ENCODE measurements at regions not wholly inside any gene's neighbourhood (a gene's known extent, or its start where the extent isn't known, plus 50 kb on each side); places are given as distances from the start of the nearest gene placed in this dataset.

- no peak for TF ChIP-seq EP300 (IDR thresholded peaks at IDR 0.05; ENCODE audit: borderline replicate concordance in 1 of 2, low read depth in 1 of 2, low read length in 1 of 2)
- TF ChIP-seq RFX5 (IDR thresholded peaks at IDR 0.05; ENCODE audit: low read length) = no peak
- no peak for TF ChIP-seq NRF1 (IDR thresholded peaks at IDR 0.05; ENCODE audit: low read depth, low read length)
Measured at GRCh38 chrX:41001327-41001726, 83.9 kb upstream of the USP9X start (continued).

DNA sequence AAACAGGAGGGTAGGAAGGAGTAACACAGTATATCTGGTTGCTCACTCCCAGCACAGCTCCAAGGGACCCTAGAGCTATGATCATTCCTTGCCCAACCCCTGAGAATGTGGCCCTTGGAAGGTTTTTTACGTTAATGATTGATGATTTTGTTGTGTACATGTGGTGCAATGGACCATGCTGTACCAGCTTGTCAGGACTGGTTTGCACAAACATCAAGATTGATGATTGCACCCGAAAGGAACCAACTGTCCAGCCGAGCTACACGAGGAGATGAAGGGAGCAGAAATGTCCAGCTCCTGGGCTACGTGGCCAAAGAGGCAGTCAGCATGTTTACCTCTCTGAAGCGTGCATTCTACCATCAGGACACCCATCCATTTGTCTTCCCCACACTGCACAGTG lies 83.2 kb upstream of the USP9X start:
- no peak for DNase-seq
- no peaks in the 10 kb centered on the region for H3K9me3 ChIP-seq
- ChIA-PET CTCF (no interaction called here), POLR2A (interaction anchor here (0.9 kb wide), 1 partner anchor 9 kb away, joined by 3 read pairs; no protein-coding TSS in a partner anchor)
- H4K20me1 ChIP-seq (ENCODE audit: insufficient read depth) = no peaks in the 10 kb centered on the region
- no peaks in the 10 kb centered on the region for H3K9me2 ChIP-seq
- H3K27me3 ChIP-seq (ENCODE audit: insufficient read depth) = peaks cover 5% of the 10 kb centered on the region; the same call in 1 of the 2 replicates
- H3K27ac ChIP-seq (ENCODE audit: low read depth in 2 of 2, low read length in 1 of 2) = no peak overlapping the region
- WGBS (ENCODE audit: low lambda C conversion rate) = 37% methylated on average over 6 of the region's 6 CpGs
- H3K4me1 ChIP-seq (ENCODE audit: control insufficient read depth in 1 of 2, insufficient read depth in 2 of 2, low read depth in 1 of 2, low read length in 1 of 2) = no peaks in the 10 kb centered on the region
- H3K4me2 ChIP-seq = no peak overlapping the region
- no peak overlapping the region for H2AFZ ChIP-seq (ENCODE audit: low read depth)
- no peaks in the 10 kb centered on the region for H3K36me3 ChIP-seq (replicated peaks in 1 of 2; ENCODE audit: control insufficient read depth in 1 of 2, insufficient read depth in 2 of 2, low read length in 1 of 2)
- H3K4me3 ChIP-seq (ENCODE audit: low read depth in 2 of 2, low read length in 1 of 2) = no peak overlapping the region
- H3F3A ChIP-seq (replicated peaks; ENCODE audit: insufficient read depth) = no peaks in the 10 kb centered on the region
- H3K9ac ChIP-seq = no peak overlapping the region
- H3K79me2 ChIP-seq (ENCODE audit: insufficient read depth) = no peaks in the 10 kb centered on the region
- TF ChIP-seq GATA2 (CRISPR knock-in tag; IDR thresholded peaks at IDR 0.05) (no peak), FOXM1 (IDR thresholded peaks at IDR 0.05; ENCODE audit: low read depth) (no peak), RFX5 (IDR thresholded peaks at IDR 0.05; ENCODE audit: low read length) (no peak), ZBTB33 (IDR thresholded peaks at IDR 0.05; ENCODE audit: borderline replicate concordance, low read depth) (no peak), MEF2A (IDR thresholded peaks at IDR 0.05; ENCODE audit: borderline replicate concordance, low read depth) (no peak), POLR2AphosphoS5 (IDR thresholded peaks at IDR 0.05; ENCODE audit: low read depth, low read length) (no peak), CTCF (IDR thresholded peaks at IDR 0.05) (no peak), TCF12 (IDR thresholded peaks at IDR 0.05) (no peak)

DNA sequence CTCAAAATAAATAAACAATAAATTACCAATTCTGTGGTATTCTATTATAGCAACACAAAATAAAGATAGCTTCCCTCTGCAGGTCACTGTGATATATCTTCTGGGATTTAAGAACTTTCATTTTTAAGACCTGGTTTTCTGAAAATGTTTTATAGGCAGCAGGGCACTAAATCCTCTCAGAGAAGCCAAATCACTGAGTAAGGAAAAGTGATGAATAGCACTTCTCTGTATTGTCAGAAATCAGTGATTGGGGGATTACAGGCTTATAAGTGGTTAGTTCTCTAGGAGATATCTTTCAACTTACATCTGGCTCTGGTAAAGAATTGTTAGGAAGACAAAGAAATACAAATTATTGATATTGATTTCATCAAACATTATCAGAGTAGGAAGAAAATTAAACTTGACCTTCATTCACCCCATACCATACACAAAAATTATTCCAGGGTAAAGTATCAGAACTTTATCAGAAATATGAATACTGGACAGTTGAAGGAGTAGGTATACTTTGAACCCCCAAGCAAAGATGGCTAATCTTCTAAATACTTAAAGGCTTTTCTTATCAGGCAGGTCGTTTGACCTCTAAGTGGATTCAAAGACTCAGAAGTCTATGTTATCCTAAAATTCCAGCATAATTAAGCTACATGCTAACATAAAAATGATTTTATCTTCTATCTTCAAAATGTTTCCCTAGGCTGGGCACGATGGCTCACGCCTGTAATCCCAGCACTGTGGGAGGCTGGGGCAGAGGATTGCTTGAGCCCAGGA lies 81.6 kb upstream of the USP9X start:
- Histone ChIP-seq H3K9ac (no peak overlapping the region), H3K4me1 (ENCODE audit: control insufficient read depth in 1 of 2, insufficient read depth in 2 of 2, low read depth in 1 of 2, low read length in 1 of 2) (no peaks in the 10 kb centered on the region), H3K36me3 (replicated peaks in 1 of 2; ENCODE audit: control insufficient read depth in 1 of 2, insufficient read depth in 2 of 2, low read length in 1 of 2) (no peaks in the 10 kb centered on the region), H4K20me1 (ENCODE audit: insufficient read depth) (no peaks in the 10 kb centered on the region), H3K27ac (ENCODE audit: low read depth in 2 of 2, low read length in 1 of 2) (no peak overlapping the region), H3K79me2 (ENCODE audit: insufficient read depth) (no peaks in the 10 kb centered on the region), H3K27me3 (ENCODE audit: insufficient read depth) (peaks cover 8% of the 10 kb centered on the region; the same call in 1 of the 2 replicates), H3F3A (replicated peaks; ENCODE audit: insufficient read depth) (no peaks in the 10 kb centered on the region), H3K4me2 (no peak overlapping the region), H3K9me2 (no peaks in the 10 kb centered on the region), H3K9me3 (no peaks in the 10 kb centered on the region), H2AFZ (ENCODE audit: low read depth) (no peak overlapping the region), H3K4me3 (ENCODE audit: low read depth in 2 of 2, low read length in 1 of 2) (no peak overlapping the region)
- ChIA-PET POLR2A (no interaction called here), CTCF (interaction anchor here (1.2 kb wide), 1 partner anchor 126 kb away, joined by 3 read pairs; no protein-coding TSS in a partner anchor)
- DNase-seq = no peak
- WGBS (ENCODE audit: low lambda C conversion rate) = 47% methylated on average over 3 of the region's 3 CpGs
- no peak for TF ChIP-seq FOXJ3 (CRISPR knock-in tag; IDR thresholded peaks at IDR 0.05)
- TF ChIP-seq TEAD4 (IDR thresholded peaks at IDR 0.05; ENCODE audit: borderline replicate concordance, insufficient read depth) = no peak
- no peak for TF ChIP-seq TAF1 (IDR thresholded peaks at IDR 0.05; ENCODE audit: borderline replicate concordance, low read depth, low read length)
- TF ChIP-seq EP300 (IDR thresholded peaks at IDR 0.05; ENCODE audit: borderline replicate concordance in 1 of 2, low read depth in 1 of 2, low read length in 1 of 2) = no peak
- TF ChIP-seq RXRA (IDR thresholded peaks at IDR 0.05; ENCODE audit: borderline replicate concordance, low read depth) = no peak
- no peak for TF ChIP-seq GABPA (IDR thresholded peaks at IDR 0.05; ENCODE audit: low read depth)
- TF ChIP-seq NRF1 (IDR thresholded peaks at IDR 0.05; ENCODE audit: low read depth, low read length) = no peak
- no peak for TF ChIP-seq CTCF (IDR thresholded peaks at IDR 0.05)
- TF ChIP-seq RAD21 (IDR thresholded peaks at IDR 0.05; ENCODE audit: low read length) = no peak
- no peak for TF ChIP-seq JUND (IDR thresholded peaks at IDR 0.05)
- TF ChIP-seq, protein P1, sequence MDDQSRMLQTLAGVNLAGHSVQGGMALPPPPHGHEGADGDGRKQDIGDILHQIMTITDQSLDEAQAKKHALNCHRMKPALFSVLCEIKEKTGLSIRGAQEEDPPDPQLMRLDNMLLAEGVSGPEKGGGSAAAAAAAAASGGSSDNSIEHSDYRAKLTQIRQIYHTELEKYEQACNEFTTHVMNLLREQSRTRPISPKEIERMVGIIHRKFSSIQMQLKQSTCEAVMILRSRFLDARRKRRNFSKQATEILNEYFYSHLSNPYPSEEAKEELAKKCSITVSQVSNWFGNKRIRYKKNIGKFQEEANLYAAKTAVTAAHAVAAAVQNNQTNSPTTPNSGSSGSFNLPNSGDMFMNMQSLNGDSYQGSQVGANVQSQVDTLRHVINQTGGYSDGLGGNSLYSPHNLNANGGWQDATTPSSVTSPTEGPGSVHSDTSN (IDR thresholded peaks at IDR 0.05) = no peak
